ENCODE measurements at regions not wholly inside any gene's neighbourhood (a gene's known extent, or its start where the extent isn't known, plus 50 kb on each side); places are given as distances from the start of the nearest gene placed in this dataset.

DNA sequence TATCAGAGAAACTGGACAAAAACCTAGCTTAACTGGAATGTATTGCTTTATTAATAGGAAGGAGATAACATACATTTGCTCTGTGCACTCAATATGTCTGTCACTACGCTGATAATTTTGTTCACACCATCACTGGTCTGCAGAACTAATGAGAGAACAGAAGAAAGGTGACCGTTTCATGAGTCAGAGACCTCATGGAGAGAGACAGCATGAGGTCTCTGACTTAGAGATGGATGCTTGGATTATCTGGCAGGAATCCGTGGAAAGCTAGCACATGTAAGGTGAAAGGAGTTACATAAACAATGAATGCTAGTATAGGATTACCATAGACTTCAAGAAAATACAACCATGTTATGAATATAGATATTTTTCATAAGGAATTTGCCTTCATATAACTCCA lies 947.3 kb downstream of the IPMK start:
- H3K4me3 ChIP-seq (ENCODE audit: low read depth, low read length): no peak overlapping the region
- DNase-seq (ENCODE audit: low read depth, low spot score): no peak
- CTCF ChIA-PET: no interaction called here
- POLR2A ChIA-PET: no interaction called here
- TF ChIP-seq, protein P1, sequence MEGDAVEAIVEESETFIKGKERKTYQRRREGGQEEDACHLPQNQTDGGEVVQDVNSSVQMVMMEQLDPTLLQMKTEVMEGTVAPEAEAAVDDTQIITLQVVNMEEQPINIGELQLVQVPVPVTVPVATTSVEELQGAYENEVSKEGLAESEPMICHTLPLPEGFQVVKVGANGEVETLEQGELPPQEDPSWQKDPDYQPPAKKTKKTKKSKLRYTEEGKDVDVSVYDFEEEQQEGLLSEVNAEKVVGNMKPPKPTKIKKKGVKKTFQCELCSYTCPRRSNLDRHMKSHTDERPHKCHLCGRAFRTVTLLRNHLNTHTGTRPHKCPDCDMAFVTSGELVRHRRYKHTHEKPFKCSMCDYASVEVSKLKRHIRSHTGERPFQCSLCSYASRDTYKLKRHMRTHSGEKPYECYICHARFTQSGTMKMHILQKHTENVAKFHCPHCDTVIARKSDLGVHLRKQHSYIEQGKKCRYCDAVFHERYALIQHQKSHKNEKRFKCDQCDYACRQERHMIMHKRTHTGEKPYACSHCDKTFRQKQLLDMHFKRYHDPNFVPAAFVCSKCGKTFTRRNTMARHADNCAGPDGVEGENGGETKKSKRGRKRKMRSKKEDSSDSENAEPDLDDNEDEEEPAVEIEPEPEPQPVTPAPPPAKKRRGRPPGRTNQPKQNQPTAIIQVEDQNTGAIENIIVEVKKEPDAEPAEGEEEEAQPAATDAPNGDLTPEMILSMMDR (IDR thresholded peaks at IDR 0.05; ENCODE audit: insufficient read depth, low read length, missing control alignments): no peak

DNA sequence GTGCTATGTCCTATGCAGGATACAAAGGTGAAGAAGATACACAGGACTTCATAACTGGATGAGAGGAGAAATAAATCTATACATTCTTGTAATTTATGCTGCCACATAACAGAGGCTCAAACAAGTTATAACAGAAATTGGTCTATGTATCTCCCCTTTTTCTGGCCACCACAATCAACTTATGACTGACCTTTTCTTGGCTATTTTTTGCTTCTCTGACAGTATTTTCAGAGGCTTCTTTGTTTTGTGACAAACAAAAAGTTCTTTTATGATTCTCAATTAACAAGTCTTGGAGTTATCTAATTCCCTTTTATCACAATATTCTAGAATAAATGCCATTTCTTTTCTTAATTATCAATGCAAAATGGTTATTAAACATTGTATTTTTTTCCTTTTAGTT lies 953.0 kb upstream of the ZWINT start:
- no peak overlapping the region for H3K4me3 ChIP-seq (ENCODE audit: low read depth, low read length)
- ChIA-PET CTCF (no interaction called here), POLR2A (no interaction called here)
- no peak for DNase-seq (ENCODE audit: low read depth, low spot score)
- TF ChIP-seq, protein P1 (IDR thresholded peaks at IDR 0.05; ENCODE audit: insufficient read depth, low read length, missing control alignments): no peak

DNA sequence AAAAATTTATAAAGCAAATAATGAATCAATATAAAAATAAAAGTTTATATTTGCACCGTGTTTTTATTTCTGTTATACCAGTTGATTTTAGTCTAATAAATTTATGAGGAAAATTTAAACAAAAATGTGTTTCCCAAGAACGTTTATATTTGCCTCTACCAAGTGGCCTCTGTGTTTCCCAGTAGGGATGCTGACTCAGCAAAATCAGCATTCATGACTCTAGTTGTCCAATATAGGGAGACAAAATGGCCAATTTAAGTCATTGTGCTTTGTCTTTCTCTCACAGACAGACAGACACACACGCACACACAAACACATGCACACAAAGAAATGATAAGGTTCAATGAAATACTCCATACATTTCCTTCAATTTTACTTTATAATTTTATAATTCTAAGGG lies 942.5 kb upstream of the ZWINT start:
- no peak for DNase-seq (ENCODE audit: low read depth, low spot score)
- CTCF ChIA-PET: no interaction called here
- H3K4me3 ChIP-seq (ENCODE audit: low read depth, low read length): no peak overlapping the region
- POLR2A ChIA-PET: no interaction called here
- TF ChIP-seq, protein P1 (IDR thresholded peaks at IDR 0.05; ENCODE audit: insufficient read depth, low read length, missing control alignments): no peak

DNA sequence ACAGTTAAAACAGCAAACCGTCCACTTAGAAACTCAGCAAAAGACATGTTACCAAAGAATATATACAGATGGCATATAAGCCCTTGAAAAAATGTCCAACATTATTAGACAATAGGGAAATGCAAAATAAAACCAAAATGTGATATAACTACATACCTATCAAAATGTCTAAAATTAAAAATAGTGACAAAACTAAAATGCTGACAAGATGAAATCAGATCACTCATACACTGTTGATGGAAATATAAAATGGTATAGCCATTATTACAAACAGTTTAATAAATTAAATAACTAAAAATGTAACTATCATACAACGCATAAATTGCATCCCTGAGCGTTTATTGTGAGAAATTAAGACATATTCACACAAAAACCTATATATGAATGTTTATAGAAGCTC lies 939.7 kb upstream of the ZWINT start:
- no peak overlapping the region for H3K4me3 ChIP-seq (ENCODE audit: low read depth, low read length)
- no peak for DNase-seq (ENCODE audit: low read depth, low spot score)
- POLR2A ChIA-PET: no interaction called here
- TF ChIP-seq, protein P1 (IDR thresholded peaks at IDR 0.05; ENCODE audit: insufficient read depth, low read length, missing control alignments): no peak
- CTCF ChIA-PET: no interaction called here

DNA sequence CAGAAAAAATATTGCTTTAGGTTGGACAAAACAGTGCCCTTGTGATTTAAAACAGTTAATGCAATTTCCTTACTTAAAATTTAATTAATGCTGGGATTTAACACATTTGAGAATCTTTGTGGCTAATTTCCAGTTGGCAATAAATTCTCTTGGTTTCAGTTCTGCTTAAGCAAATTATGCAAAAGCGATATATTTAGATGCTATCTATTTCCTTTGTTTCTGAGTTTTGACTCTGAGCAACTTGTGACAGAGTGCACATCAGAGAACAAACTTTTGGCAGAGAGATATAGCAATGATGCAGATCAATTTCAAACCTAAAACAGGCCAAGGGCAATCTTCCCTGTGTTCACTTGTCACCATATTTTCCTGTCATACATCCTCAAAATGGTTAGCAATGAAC lies 933.6 kb upstream of the ZWINT start:
- ChIA-PET POLR2A (no interaction called here), CTCF (no interaction called here)
- H3K4me3 ChIP-seq (ENCODE audit: low read depth, low read length): no peak overlapping the region
- DNase-seq (ENCODE audit: low read depth, low spot score): no peak
- TF ChIP-seq, protein P1 (IDR thresholded peaks at IDR 0.05; ENCODE audit: insufficient read depth, low read length, missing control alignments): no peak

DNA sequence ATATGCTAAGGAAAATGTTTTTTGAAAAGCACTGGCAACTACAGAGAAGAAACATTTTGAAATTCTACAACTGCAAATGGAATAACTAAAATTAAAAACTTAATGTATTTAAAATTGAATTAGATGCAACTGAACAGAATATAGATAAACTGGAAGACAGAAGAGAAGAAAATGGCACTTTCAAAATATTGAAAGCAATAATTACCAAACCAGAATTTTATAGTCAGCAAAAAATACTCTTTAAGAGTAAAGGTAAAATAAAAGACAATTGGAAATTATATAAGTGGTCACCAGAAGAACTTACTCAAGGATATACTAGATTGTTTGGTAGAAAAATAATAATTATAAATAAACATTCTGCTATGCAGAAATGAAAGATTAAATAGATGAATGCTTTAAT lies 927.7 kb upstream of the ZWINT start:
- no peak for DNase-seq (ENCODE audit: low read depth, low spot score)
- ChIA-PET CTCF (no interaction called here), POLR2A (no interaction called here)
- H3K4me3 ChIP-seq (ENCODE audit: low read depth, low read length): no peak overlapping the region
- TF ChIP-seq, protein P1 (IDR thresholded peaks at IDR 0.05; ENCODE audit: insufficient read depth, low read length, missing control alignments): no peak
